H9 (cell line): ENCODE measurements at regions not wholly inside any gene's neighbourhood (a gene's known extent, or its start where the extent isn't known, plus 50 kb on each side); places are given as distances from the start of the nearest gene placed in this dataset.

Source experiments
- DNase-seq: peaks from one replicate; pipeline ENCODE4 v3.0.0-alpha.2; 2017
- H2AFZ ChIP-seq: one replicate; pipeline ENCODE4 v1.6.1; 2013; ENCODE audit warnings: mild to moderate bottlenecking, low read length, control low read depth, moderate library complexity
- H2AK5ac ChIP-seq: 2 replicates; pipeline ENCODE4 v1.6.1; 2013; ENCODE audit warnings: low read length, control low read depth, mixed read lengths; ENCODE audit not compliant: insufficient read length
- H2BK120ac ChIP-seq: one replicate; pipeline ENCODE4 v1.6.1; 2013; ENCODE audit warnings: low read depth, mild to moderate bottlenecking, low read length, control low read depth, inconsistent platforms; ENCODE audit not compliant: poor library complexity, severe bottlenecking
- H2BK12ac ChIP-seq: 2 replicates; pipeline ENCODE4 v1.6.1; 2013; ENCODE audit warnings: low read length, control low read depth, mixed read lengths, low read depth; ENCODE audit not compliant: insufficient read length
- H2BK15ac ChIP-seq: 2 replicates; pipeline ENCODE4 v1.6.1; 2013; ENCODE audit warnings: low read depth, low read length, control low read depth
- H2BK20ac ChIP-seq: one replicate; pipeline ENCODE4 v1.6.1; 2013; ENCODE audit warnings: low read depth, mild to moderate bottlenecking, low read length, control low read depth, inconsistent platforms; ENCODE audit not compliant: poor library complexity, severe bottlenecking
- H2BK5ac ChIP-seq: 2 replicates; pipeline ENCODE4 v1.6.1; 2013; ENCODE audit warnings: low read length, control low read depth, mixed read lengths; ENCODE audit not compliant: insufficient read length
- H3K14ac ChIP-seq: 2 replicates; pipeline ENCODE4 v1.6.1; 2013; ENCODE audit warnings: low read length, control low read depth; ENCODE audit not compliant: insufficient read depth
- H3K18ac ChIP-seq: 2 replicates; pipeline ENCODE4 v1.6.1; 2013; ENCODE audit warnings: low read depth, mild to moderate bottlenecking, mixed read lengths, low read length, control low read depth; ENCODE audit not compliant: insufficient read length
- H3K23ac ChIP-seq: 2 replicates; pipeline ENCODE4 v1.6.1; 2013; ENCODE audit warnings: low read length, control low read depth, mixed read lengths, low read depth; ENCODE audit not compliant: insufficient read length
- H3K23me2 ChIP-seq: 2 replicates; pipeline ENCODE4 v1.6.1; 2013; ENCODE audit warnings: low read depth, mild to moderate bottlenecking, mixed read lengths, low read length, control low read depth; ENCODE audit not compliant: insufficient read length, poor library complexity, severe bottlenecking
- H3K27ac ChIP-seq: 2 replicates; pipeline ENCODE4 v1.5.1; 2013; ENCODE audit warnings: low read length, control low read depth, mixed read lengths, low read depth; ENCODE audit not compliant: insufficient read length
- H3K27me3 ChIP-seq: 2 replicates; pipeline ENCODE4 v1.6.1; 2013; ENCODE audit warnings: low read length, control low read depth, inconsistent platforms; ENCODE audit not compliant: insufficient read depth
- H3K4ac ChIP-seq: 2 replicates; pipeline ENCODE4 v1.6.1; 2013; ENCODE audit warnings: low read depth, mild to moderate bottlenecking, control low read depth, inconsistent platforms, low read length, moderate library complexity
- H3K4me1 ChIP-seq: 2 replicates; pipeline ENCODE4 v1.6.1; 2013; ENCODE audit warnings: low read length, control low read depth, inconsistent platforms; ENCODE audit not compliant: insufficient read depth
- H3K4me2 ChIP-seq: 2 replicates; pipeline ENCODE4 v1.6.1; 2013; ENCODE audit warnings: low read length, control low read depth, mixed read lengths; ENCODE audit not compliant: insufficient read length, insufficient read depth
- H3K56ac ChIP-seq: 2 replicates; pipeline ENCODE4 v1.6.1; 2013; ENCODE audit warnings: low read depth, mild to moderate bottlenecking, mixed read lengths, low read length, control low read depth; ENCODE audit not compliant: insufficient read length
- H3K79me1 ChIP-seq: 2 replicates; pipeline ENCODE4 v1.6.1; 2013; ENCODE audit warnings: low read depth, mild to moderate bottlenecking, moderate library complexity, low read length, control low read depth, inconsistent platforms; ENCODE audit not compliant: insufficient read depth, poor library complexity, severe bottlenecking
- H3K79me2 ChIP-seq: 2 replicates; pipeline ENCODE4 v1.6.1; 2013; ENCODE audit warnings: low read length, control low read depth, inconsistent platforms; ENCODE audit not compliant: insufficient read depth
- H3K9ac ChIP-seq: 2 replicates; pipeline ENCODE4 v1.6.1; 2013; ENCODE audit warnings: low read length, control low read depth, mixed read lengths; ENCODE audit not compliant: insufficient read length; ENCODE audit errors: extremely low read depth
- H3K9me3 ChIP-seq: one replicate; pipeline ENCODE4 v1.6.1; 2013; ENCODE audit warnings: low read depth, low read length, inconsistent platforms; ENCODE audit not compliant: control insufficient read depth
- H3T11ph ChIP-seq: one replicate; pipeline ENCODE4 v1.6.1; 2013; ENCODE audit warnings: mild to moderate bottlenecking, low read length, control low read depth, inconsistent platforms
- H4K20me1 ChIP-seq: one replicate; pipeline ENCODE4 v1.6.1; 2013; ENCODE audit not compliant: control insufficient read depth, insufficient read length, insufficient read depth
- H4K5ac ChIP-seq: 2 replicates; pipeline ENCODE4 v1.6.1; 2013; ENCODE audit warnings: low read depth, mild to moderate bottlenecking, mixed read lengths, low read length, control low read depth; ENCODE audit not compliant: insufficient read length
- H4K8ac ChIP-seq: replicated peaks from 2 replicates; pipeline ENCODE4 v1.6.1; 2013; ENCODE audit warnings: low read length, control low read depth, mixed read lengths, low read depth; ENCODE audit not compliant: insufficient read length
- H4K91ac ChIP-seq: 2 replicates; pipeline ENCODE4 v1.6.1; 2013; ENCODE audit warnings: low read depth, mild to moderate bottlenecking, moderate library complexity, mixed read lengths, low read length, control low read depth; ENCODE audit not compliant: insufficient read length
- H3K27ac Mint-ChIP-seq, 3 experiments: 2 replicates in 2 of 3; 3 replicates in 1 of 3; pipeline ENCODE4 v1.8.0; 2020 to 2021; ENCODE audit warnings: mixed read lengths in 3 of 3, mild to moderate bottlenecking in 1 of 3, moderate library complexity in 1 of 3
- H3K27me3 Mint-ChIP-seq: 2 replicates; pipeline ENCODE4 v1.8.0; 2021; ENCODE audit warnings: low read depth, mild to moderate bottlenecking, moderate library complexity, mixed read lengths
- H3K36me3 Mint-ChIP-seq, 3 experiments: 2 replicates in 2 of 3; 3 replicates in 1 of 3; pipeline ENCODE4 v1.8.0; 2020 to 2021; ENCODE audit warnings: low read depth in 3 of 3, mixed read lengths in 3 of 3; ENCODE audit not compliant: insufficient read depth in 1 of 3
- H3K4me1 Mint-ChIP-seq, 2 experiments: 2 replicates each; pipeline ENCODE4 v1.8.0; 2020; ENCODE audit warnings: mixed read lengths in 2 of 2
- H3K4me3 Mint-ChIP-seq, 2 experiments: 2 replicates in 1 of 2; 3 replicates in 1 of 2; pipeline ENCODE4 v1.8.0; 2020 to 2021; ENCODE audit warnings: mild to moderate bottlenecking in 2 of 2, mixed read lengths in 2 of 2, moderate library complexity in 1 of 2
- H3K9me3 Mint-ChIP-seq, 2 experiments: 2 replicates in 1 of 2; 3 replicates in 1 of 2; pipeline ENCODE4 v1.8.0; 2020; ENCODE audit warnings: mild to moderate bottlenecking in 2 of 2, mixed read lengths in 2 of 2, moderate library complexity in 1 of 2
- CTCF ChIP-seq: fragments of 200-600 bp; sonication (generic); conservative IDR thresholded peaks from 3 replicates; pipeline ENCODE4 v1.8.0; 2021; ENCODE audit warnings: antibody characterized with exemption, mild to moderate bottlenecking
- WGBS: extraction: QIAGEN DNeasy Blood & Tissue Kit; methylation state at CpG from one replicate; pipeline ENCODE4 v1.1.7; 2013; ENCODE audit warnings: missing lambda C conversion rate, low lambda C conversion rate, mixed read lengths; ENCODE audit not compliant: insufficient read length; ENCODE audit errors: extremely low coverage; 5-methylcytosine and 5-hydroxymethylcytosine counted together

- Histone ChIP-seq H2BK120ac (no peak overlapping the region), H4K20me1 (no peaks in the 10 kb centered on the region), H2BK5ac (no peak overlapping the region), H3K23me2 (no peaks in the 10 kb centered on the region), H3T11ph (no peak overlapping the region), H3K27me3 (no peaks in the 10 kb centered on the region), H3K4me2 (no peak overlapping the region), H2BK12ac (no peak overlapping the region), H4K5ac (no peak overlapping the region), H3K9ac (no peak overlapping the region), H3K23ac (no peak overlapping the region), H3K14ac (no peak overlapping the region), H3K4ac (no peak overlapping the region), H3K79me1 (no peaks in the 10 kb centered on the region), H2BK20ac (no peak overlapping the region), H3K9me3 (no peaks in the 10 kb centered on the region), H2BK15ac (no peak overlapping the region), H4K91ac (no peak overlapping the region), H3K4me1 (no peaks in the 10 kb centered on the region), H3K79me2 (no peaks in the 10 kb centered on the region), H3K18ac (no peak overlapping the region), H4K8ac (no peak overlapping the region), H3K56ac (no peak overlapping the region), H2AK5ac (no peak overlapping the region), H3K27ac (no peak overlapping the region), H2AFZ (no peak overlapping the region)
- no peak for DNase-seq
- Mint-ChIP-seq H3K9me3 (peaks cover 23 to 43% of the 10 kb centered on the region in 2 experiments), H3K27ac (no peak overlapping the region), H3K4me3 (no peak overlapping the region), H3K4me1 (no peaks in the 10 kb centered on the region), H3K36me3 (peaks cover 0 to 6% (median 0%) of the 10 kb centered on the region in 3 experiments; a peak in 2 of 7 replicates), H3K27me3 (no peaks in the 10 kb centered on the region)
- no peak for TF ChIP-seq CTCF
- WGBS = no CpG with 5 or more reads among the region's 6 CpGs
Measured at GRCh38 chr21:24290151-24290833, 1317.0 kb downstream of the MRPL39 start.
